ENCODE measurements at regions not wholly inside any gene's neighbourhood (a gene's known extent, or its start where the extent isn't known, plus 50 kb on each side); places are given as distances from the start of the nearest gene placed in this dataset.
"Not testable (repeated sequence)": the region's sequence is repeated elsewhere in the genome, so short reads cannot be mapped to it uniquely, and the experiment has no call there.

GRCh38 chr4:40681600-40681999 lies 51.9 kb upstream of the RBM47 start:
- no peak for TF ChIP-seq CTCF (IDR thresholded peaks at IDR 0.05; ENCODE audit: extremely low read depth, insufficient read depth, missing control alignments)
- no peak for DNase-seq (ENCODE audit: low spot score)
- in situ Hi-C loops (cut with MboI; ENCODE audit: low pct_unique_long_range_greater_than_20kb, low sequenced_read_pairs, unreplicated experiment): no loop called here

- in situ Hi-C loops (cut with MboI; ENCODE audit: low pct_unique_long_range_greater_than_20kb, low sequenced_read_pairs, unreplicated experiment): no loop called here
- DNase-seq (ENCODE audit: low spot score): no peak
- TF ChIP-seq CTCF (IDR thresholded peaks at IDR 0.05; ENCODE audit: extremely low read depth, insufficient read depth, missing control alignments): no peak
Measured at GRCh38 chr4:40682290-40683101, 52.8 kb upstream of the RBM47 start.

- in situ Hi-C loops (cut with MboI; ENCODE audit: low pct_unique_long_range_greater_than_20kb, low sequenced_read_pairs, unreplicated experiment): not testable (repeated sequence)
Measured at GRCh38 chr4:40683536-40684145, 54.0 kb upstream of the RBM47 start.

GRCh38 chr4:40684404-40684803 lies 54.7 kb upstream of the RBM47 start:
- DNase-seq (ENCODE audit: low spot score): no peak
- no peak for TF ChIP-seq CTCF (IDR thresholded peaks at IDR 0.05; ENCODE audit: extremely low read depth, insufficient read depth, missing control alignments)
- in situ Hi-C loops (cut with MboI; ENCODE audit: low pct_unique_long_range_greater_than_20kb, low sequenced_read_pairs, unreplicated experiment): no loop called here

More at GRCh38 chr4:40683536-40684145, 54.0 kb upstream of the RBM47 start:
- not testable (repeated sequence) for DNase-seq (ENCODE audit: low spot score)

GRCh38 chr4:40685300-40685699 lies 55.6 kb upstream of the RBM47 start:
- TF ChIP-seq CTCF (IDR thresholded peaks at IDR 0.05; ENCODE audit: extremely low read depth, insufficient read depth, missing control alignments): no peak
- in situ Hi-C loops (cut with MboI; ENCODE audit: low pct_unique_long_range_greater_than_20kb, low sequenced_read_pairs, unreplicated experiment): no loop called here
- no peak for DNase-seq (ENCODE audit: low spot score)

GRCh38 chr4:40686081-40686913 lies 56.6 kb upstream of the RBM47 start:
- in situ Hi-C loops (cut with MboI; ENCODE audit: low pct_unique_long_range_greater_than_20kb, low sequenced_read_pairs, unreplicated experiment): no loop called here
- DNase-seq (ENCODE audit: low spot score): no peak

More at GRCh38 chr4:40686081-40686913, 56.6 kb upstream of the RBM47 start:
- TF ChIP-seq CTCF (IDR thresholded peaks at IDR 0.05; ENCODE audit: extremely low read depth, insufficient read depth, missing control alignments): no peak
